ENCODE measurements at regions not wholly inside any gene's neighbourhood (a gene's known extent, or its start where the extent isn't known, plus 50 kb on each side); places are given as distances from the start of the nearest gene placed in this dataset.

- TF ChIP-seq CTCF (IDR thresholded peaks at IDR 0.05) (no peak), POLR2A (IDR thresholded peaks at IDR 0.05) (no peak), POLR2AphosphoS5 (IDR thresholded peaks at IDR 0.05) (no peak), EP300 (IDR thresholded peaks at IDR 0.05) (no peak)
These were observed 741.0 kb upstream of the KLHL1 start for GRCh38 chr13:70849222-70849621.

Data from sigmoid colon (tissue), 4 donors.